ENCODE measurements at regions not wholly inside any gene's neighbourhood (a gene's known extent, or its start where the extent isn't known, plus 50 kb on each side); places are given as distances from the start of the nearest gene placed in this dataset.
A peak's percentile ranks its signal among the peaks of the same experiment; 100 is the strongest.
"Not testable (repeated sequence)": the region's sequence is repeated elsewhere in the genome, so short reads cannot be mapped to it uniquely, and the experiment has no call there.

GRCh38 chr6:112439010-112439409 is 91.9 kb downstream of the RFPL4B start:
- TF ChIP-seq, protein P1, sequence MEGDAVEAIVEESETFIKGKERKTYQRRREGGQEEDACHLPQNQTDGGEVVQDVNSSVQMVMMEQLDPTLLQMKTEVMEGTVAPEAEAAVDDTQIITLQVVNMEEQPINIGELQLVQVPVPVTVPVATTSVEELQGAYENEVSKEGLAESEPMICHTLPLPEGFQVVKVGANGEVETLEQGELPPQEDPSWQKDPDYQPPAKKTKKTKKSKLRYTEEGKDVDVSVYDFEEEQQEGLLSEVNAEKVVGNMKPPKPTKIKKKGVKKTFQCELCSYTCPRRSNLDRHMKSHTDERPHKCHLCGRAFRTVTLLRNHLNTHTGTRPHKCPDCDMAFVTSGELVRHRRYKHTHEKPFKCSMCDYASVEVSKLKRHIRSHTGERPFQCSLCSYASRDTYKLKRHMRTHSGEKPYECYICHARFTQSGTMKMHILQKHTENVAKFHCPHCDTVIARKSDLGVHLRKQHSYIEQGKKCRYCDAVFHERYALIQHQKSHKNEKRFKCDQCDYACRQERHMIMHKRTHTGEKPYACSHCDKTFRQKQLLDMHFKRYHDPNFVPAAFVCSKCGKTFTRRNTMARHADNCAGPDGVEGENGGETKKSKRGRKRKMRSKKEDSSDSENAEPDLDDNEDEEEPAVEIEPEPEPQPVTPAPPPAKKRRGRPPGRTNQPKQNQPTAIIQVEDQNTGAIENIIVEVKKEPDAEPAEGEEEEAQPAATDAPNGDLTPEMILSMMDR (IDR thresholded peaks at IDR 0.05; ENCODE audit: insufficient read depth, low read depth, low read length), result no peak
- Histone ChIP-seq H3K4me3 (ENCODE audit: low read depth, low read length) (no peak overlapping the region), H3K27me3 (ENCODE audit: control insufficient read depth, insufficient read depth, low read length) (no peaks in the 10 kb centered on the region), H3K36me3 (ENCODE audit: control insufficient read depth, insufficient read depth, low read length) (no peaks in the 10 kb centered on the region)
- DNase-seq (ENCODE audit: low read depth), result no peak
- ChIA-PET CTCF (interaction anchor here (0.6 kb wide), 1 partner anchor 97 kb away, joined by 3 read pairs; no protein-coding TSS in a partner anchor), POLR2A (interaction anchor here (0.6 kb wide), 1 partner anchor 36 kb away, joined by 4 read pairs; no protein-coding TSS in a partner anchor)

- no peaks in the 10 kb centered on the region for H3K36me3 ChIP-seq (ENCODE audit: control insufficient read depth, insufficient read depth, low read length)
- H3K4me3 ChIP-seq (ENCODE audit: low read depth, low read length), result no peak overlapping the region
- TF ChIP-seq, protein P1 (IDR thresholded peaks at IDR 0.05; ENCODE audit: insufficient read depth, low read depth, low read length), result no peak
- no peak for DNase-seq (ENCODE audit: low read depth)
- CTCF ChIA-PET, result interaction anchor here (0.9 kb wide), 1 partner anchor 140 kb away, joined by 3 read pairs; no protein-coding TSS in a partner anchor
- POLR2A ChIA-PET, result no interaction called here
- H3K27me3 ChIP-seq (ENCODE audit: control insufficient read depth, insufficient read depth, low read length), result no peaks in the 10 kb centered on the region
Measured at GRCh38 chr6:112439432-112439831, 92.3 kb downstream of the RFPL4B start.

- no peak for DNase-seq (ENCODE audit: low read depth)
- H3K4me3 ChIP-seq (ENCODE audit: low read depth, low read length), result no peak overlapping the region
- H3K27me3 ChIP-seq (ENCODE audit: control insufficient read depth, insufficient read depth, low read length), result no peaks in the 10 kb centered on the region
- ChIA-PET POLR2A (no interaction called here), CTCF (interaction anchor here (1.0 kb wide), 1 partner anchor 276 kb away, joined by 3 read pairs; no protein-coding TSS in a partner anchor)
- TF ChIP-seq, protein P1 (IDR thresholded peaks at IDR 0.05; ENCODE audit: insufficient read depth, low read depth, low read length), result no peak
- no peaks in the 10 kb centered on the region for H3K36me3 ChIP-seq (ENCODE audit: control insufficient read depth, insufficient read depth, low read length)
Measured at GRCh38 chr6:112441607-112442006, 94.5 kb downstream of the RFPL4B start.

- Histone ChIP-seq H3K4me3 (ENCODE audit: low read depth, low read length) (no peak overlapping the region), H3K36me3 (ENCODE audit: control insufficient read depth, insufficient read depth, low read length) (no peaks in the 10 kb centered on the region), H3K27me3 (ENCODE audit: control insufficient read depth, insufficient read depth, low read length) (no peaks in the 10 kb centered on the region)
- TF ChIP-seq, protein P1 (IDR thresholded peaks at IDR 0.05; ENCODE audit: insufficient read depth, low read depth, low read length), result no peak
- ChIA-PET POLR2A (no interaction called here), CTCF (no interaction called here)
- DNase-seq (ENCODE audit: low read depth), result peak; percentile 56
Measured at GRCh38 chr6:112443179-112444065, 96.3 kb downstream of the RFPL4B start.

DNA sequence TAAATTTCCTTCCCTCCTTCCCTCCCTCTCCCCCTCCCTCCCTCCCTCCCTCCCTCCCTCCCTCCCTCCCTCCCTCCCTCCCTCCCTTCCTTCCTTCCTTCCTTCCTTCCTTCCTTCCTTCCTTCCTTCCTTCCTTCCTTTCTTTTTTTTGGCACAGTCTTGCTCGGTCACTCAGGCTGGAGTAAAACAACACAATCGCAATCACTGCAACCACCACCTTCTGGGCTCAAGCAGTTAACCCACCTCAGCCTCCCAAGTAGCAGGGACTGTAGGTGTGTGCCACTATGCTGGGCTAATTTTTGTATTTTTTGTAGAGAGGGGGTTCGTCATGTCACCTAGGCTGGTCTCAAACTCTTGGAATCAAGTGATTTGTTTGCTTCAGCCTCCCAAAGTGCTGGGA is 101.7 kb downstream of the RFPL4B start:
- POLR2A ChIA-PET, CTCF ChIA-PET: not testable (repeated sequence)

More for the DNA sequence above, 101.7 kb downstream of the RFPL4B start:
- not testable (repeated sequence) for H3K4me3 ChIP-seq (ENCODE audit: low read depth, low read length); H3K27me3 ChIP-seq (ENCODE audit: control insufficient read depth, insufficient read depth, low read length); DNase-seq (ENCODE audit: low read depth); H3K36me3 ChIP-seq (ENCODE audit: control insufficient read depth, insufficient read depth, low read length)

Data from BJ (cell line).